A673 (cell line): ENCODE measurements at regions not wholly inside any gene's neighbourhood (a gene's known extent, or its start where the extent isn't known, plus 50 kb on each side); places are given as distances from the start of the nearest gene placed in this dataset.

ENCODE experiments used
- BruUV-seq: library from RNA; stranded (reverse); fragments of 400-500 nt; replicated peaks from 2 replicates; lab custom pipeline; 2021; lab: Mats Ljungman, UMichigan
- CTCF ChIA-PET: fragments of 300-600 bp; sonication (Branson Sonifier 250); formaldehyde crosslinking; loops from one replicate; lab custom pipeline; 2022; ENCODE audit warnings: antibody characterized with exemption; lab: Charles Lee
- POLR2A ChIA-PET: fragments of 300-600 bp; sonication (Branson Sonifier 250); formaldehyde crosslinking; loops from one replicate; lab custom pipeline; 2022; ENCODE audit warnings: antibody characterized with exemption; ENCODE audit not compliant: low non-redundant PET; lab: Charles Lee
- DNase-seq: peaks from one replicate; pipeline ENCODE4 v3.0.0-alpha.2; 2015; ENCODE audit warnings: low spot score
- H3K27ac ChIP-seq: fragments of 200-600 bp; sonication (generic); 2 replicates; pipeline ENCODE4 v1.5.1; 2016; ENCODE audit warnings: mixed run types, low read depth, mild to moderate bottlenecking, mixed read lengths, antibody characterized with exemption, low read length; ENCODE audit not compliant: poor library complexity, severe bottlenecking
- H3K27me3 ChIP-seq: fragments of 200-600 bp; sonication (generic); replicated peaks from 2 replicates; pipeline ENCODE4 v1.6.1; 2017; ENCODE audit warnings: mixed run types, low read depth, mild to moderate bottlenecking, mixed read lengths, antibody characterized with exemption, low read length; ENCODE audit not compliant: insufficient read depth, poor library complexity
- H3K36me3 ChIP-seq: fragments of 200-600 bp; sonication (generic); 2 replicates; pipeline ENCODE4 v1.6.1; 2016; ENCODE audit warnings: mixed run types, mild to moderate bottlenecking, mixed read lengths, antibody characterized with exemption, low read length; ENCODE audit not compliant: insufficient read depth, poor library complexity, severe bottlenecking
- H3K4me1 ChIP-seq: fragments of 200-600 bp; sonication (generic); 2 replicates; pipeline ENCODE4 v1.6.1; 2017; ENCODE audit warnings: mixed run types, mild to moderate bottlenecking, mixed read lengths, antibody characterized with exemption, low read length; ENCODE audit not compliant: insufficient read depth, poor library complexity, severe bottlenecking
- H3K4me3 ChIP-seq: fragments of 200-600 bp; sonication (generic); 2 replicates; pipeline ENCODE4 v1.5.1; 2016; ENCODE audit warnings: low read depth, mixed run types, mild to moderate bottlenecking, mixed read lengths, low read length; ENCODE audit not compliant: poor library complexity, severe bottlenecking
- H3K9me3 ChIP-seq: fragments of 200-600 bp; sonication (generic); 2 replicates; pipeline ENCODE4 v1.6.1; 2016; ENCODE audit warnings: mixed run types, low read depth, mild to moderate bottlenecking, mixed read lengths, antibody characterized with exemption, low read length; ENCODE audit not compliant: poor library complexity, severe bottlenecking
- CTCF ChIP-seq: fragments of 300-800, 200-600 bp; sonication (generic); conservative IDR thresholded peaks from 2 replicates; pipeline ENCODE4 v1.5.1; 2017; ENCODE audit warnings: low read depth, mild to moderate bottlenecking, antibody characterized with exemption, low read length, moderate library complexity, mixed read lengths
- EZH2 ChIP-seq: fragments of 200-600 bp; sonication (generic); IDR thresholded peaks from 2 replicates; pipeline ENCODE4 v1.6.1; 2017; ENCODE audit warnings: borderline replicate concordance, low read depth, mild to moderate bottlenecking, mixed read lengths, antibody characterized with exemption, low read length; ENCODE audit not compliant: poor library complexity, severe bottlenecking
- intact Hi-C: fragments of 100-400 bp; cut with micrococcal nuclease; formaldehyde crosslinking; loops from one replicate; pipeline ENCODE4 v1.10.0; 2022; ENCODE audit not compliant: unreplicated experiment

GRCh38 chr15:67892559-67893377 lies 52.9 kb upstream of the RNU6-1 start:
- BruUV-seq = no TSS peak
- intact Hi-C loops = no loop called here
- H3K9me3 ChIP-seq = no peaks in the 10 kb centered on the region
- no peaks in the 10 kb centered on the region for H3K4me1 ChIP-seq
- H3K27me3 ChIP-seq = no peaks in the 10 kb centered on the region
- no peak overlapping the region for H3K27ac ChIP-seq
- CTCF ChIA-PET = no interaction called here
- DNase-seq = no peak
- TF ChIP-seq CTCF (no peak), EZH2 (no peak)
- H3K4me3 ChIP-seq = no peak overlapping the region
- no peaks in the 10 kb centered on the region for H3K36me3 ChIP-seq
- POLR2A ChIA-PET = interaction anchor here (0.6 kb wide), 1 partner anchor 1467 kb away, joined by 3 read pairs; no protein-coding TSS in a partner anchor

- Histone ChIP-seq H3K9me3 (no peaks in the 10 kb centered on the region), H3K4me3 (no peak overlapping the region), H3K27me3 (no peaks in the 10 kb centered on the region), H3K4me1 (no peaks in the 10 kb centered on the region), H3K27ac (no peak overlapping the region), H3K36me3 (no peaks in the 10 kb centered on the region)
- no TSS peak for BruUV-seq
- TF ChIP-seq EZH2 (no peak), CTCF (no peak)
- ChIA-PET CTCF (no interaction called here), POLR2A (no interaction called here)
- intact Hi-C loops = no loop called here
- no peak for DNase-seq
Measured at GRCh38 chr15:67895237-67895636, 55.4 kb upstream of the RNU6-1 start.

GRCh38 chr15:67897646-67898339 lies 57.9 kb upstream of the RNU6-1 start:
- Histone ChIP-seq H3K27me3 (no peaks in the 10 kb centered on the region), H3K9me3 (no peaks in the 10 kb centered on the region), H3K27ac (no peak overlapping the region), H3K36me3 (no peaks in the 10 kb centered on the region), H3K4me3 (no peak overlapping the region), H3K4me1 (no peaks in the 10 kb centered on the region)
- CTCF ChIA-PET = no interaction called here
- BruUV-seq = no TSS peak
- TF ChIP-seq EZH2 (no peak), CTCF (no peak)
- DNase-seq = no peak
- POLR2A ChIA-PET = no interaction called here
- intact Hi-C loops = no loop called here
